GDM1 (cell line): ENCODE measurements at regions not wholly inside any gene's neighbourhood (a gene's known extent, or its start where the extent isn't known, plus 50 kb on each side); places are given as distances from the start of the nearest gene placed in this dataset.

ENCODE experiments used
- DNase-seq: peaks from one replicate; lab custom pipeline; 2025; lab: John Stamatoyannopoulos, UW

- DNase-seq, result no peak
These were observed 50.2 kb upstream of the BCL11A start for GRCh38 chr2:60603533-60604190.

- no peak for DNase-seq
These were observed 51.1 kb upstream of the BCL11A start for GRCh38 chr2:60604486-60605064.

GRCh38 chr2:60605866-60606265 lies 52.4 kb upstream of the BCL11A start:
- no peak for DNase-seq

- no peak for DNase-seq
These were observed 55.2 kb upstream of the BCL11A start for GRCh38 chr2:60608679-60609078.

GRCh38 chr2:60612033-60612432 lies 58.6 kb upstream of the BCL11A start:
- peak; percentile 64 for DNase-seq

GRCh38 chr2:60614319-60614718 lies 60.9 kb upstream of the BCL11A start:
- no peak for DNase-seq

GRCh38 chr2:60621688-60622429 lies 68.4 kb upstream of the BCL11A start:
- no peak for DNase-seq

GRCh38 chr2:60623040-60623439 lies 69.6 kb upstream of the BCL11A start:
- DNase-seq, result no peak

- no peak for DNase-seq
These were observed 74.0 kb upstream of the BCL11A start for GRCh38 chr2:60627412-60627811.

GRCh38 chr2:60628026-60628425 lies 74.6 kb upstream of the BCL11A start:
- no peak for DNase-seq

- DNase-seq, result no peak
These were observed 75.3 kb upstream of the BCL11A start for GRCh38 chr2:60628615-60629304.

GRCh38 chr2:60629305-60629662 lies 75.8 kb upstream of the BCL11A start:
- DNase-seq, result no peak

- DNase-seq, result no peak
These were observed 76.4 kb upstream of the BCL11A start for GRCh38 chr2:60629801-60630385.

GRCh38 chr2:60633615-60634014 lies 80.2 kb upstream of the BCL11A start:
- DNase-seq, result no peak

GRCh38 chr2:60634438-60634837 lies 81.0 kb upstream of the BCL11A start:
- DNase-seq, result no peak

GRCh38 chr2:60641811-60642788 lies 88.6 kb upstream of the BCL11A start:
- no peak for DNase-seq

GRCh38 chr2:60643747-60644146 lies 90.3 kb upstream of the BCL11A start:
- DNase-seq, result no peak

- no peak for DNase-seq
These were observed 91.5 kb upstream of the BCL11A start for GRCh38 chr2:60644951-60645350.

GRCh38 chr2:60648191-60648590 lies 94.7 kb upstream of the BCL11A start:
- no peak for DNase-seq

GRCh38 chr2:60649721-60650120 lies 96.3 kb upstream of the BCL11A start:
- no peak for DNase-seq

- no peak for DNase-seq
These were observed 99.4 kb upstream of the BCL11A start for GRCh38 chr2:60652832-60653340.
